ENCODE measurements at regions not wholly inside any gene's neighbourhood (a gene's known extent, or its start where the extent isn't known, plus 50 kb on each side); places are given as distances from the start of the nearest gene placed in this dataset.
"Not testable (repeated sequence)": the region's sequence is repeated elsewhere in the genome, so short reads cannot be mapped to it uniquely, and the experiment has no call there.

DNA sequence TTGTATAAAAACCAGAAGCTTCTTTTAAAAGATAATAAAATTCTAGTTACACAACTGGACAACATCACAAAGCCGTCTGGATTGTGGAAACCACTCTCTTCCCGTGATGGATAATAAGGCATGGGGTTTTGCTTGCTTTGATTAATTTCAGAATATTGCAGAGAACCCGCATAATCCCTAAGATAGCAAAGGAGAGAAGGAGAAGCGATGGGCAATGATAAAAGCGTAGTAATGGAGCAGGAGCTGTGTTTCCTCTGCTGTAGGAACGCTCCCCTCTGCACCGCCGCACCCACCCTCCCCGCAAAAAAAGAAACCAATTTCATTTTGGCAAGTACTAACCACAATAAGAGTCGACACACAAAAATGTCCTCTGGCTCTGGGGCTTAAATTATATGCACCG is 340.9 kb upstream of the PSMD7 start:
- TF ChIP-seq, protein P1, sequence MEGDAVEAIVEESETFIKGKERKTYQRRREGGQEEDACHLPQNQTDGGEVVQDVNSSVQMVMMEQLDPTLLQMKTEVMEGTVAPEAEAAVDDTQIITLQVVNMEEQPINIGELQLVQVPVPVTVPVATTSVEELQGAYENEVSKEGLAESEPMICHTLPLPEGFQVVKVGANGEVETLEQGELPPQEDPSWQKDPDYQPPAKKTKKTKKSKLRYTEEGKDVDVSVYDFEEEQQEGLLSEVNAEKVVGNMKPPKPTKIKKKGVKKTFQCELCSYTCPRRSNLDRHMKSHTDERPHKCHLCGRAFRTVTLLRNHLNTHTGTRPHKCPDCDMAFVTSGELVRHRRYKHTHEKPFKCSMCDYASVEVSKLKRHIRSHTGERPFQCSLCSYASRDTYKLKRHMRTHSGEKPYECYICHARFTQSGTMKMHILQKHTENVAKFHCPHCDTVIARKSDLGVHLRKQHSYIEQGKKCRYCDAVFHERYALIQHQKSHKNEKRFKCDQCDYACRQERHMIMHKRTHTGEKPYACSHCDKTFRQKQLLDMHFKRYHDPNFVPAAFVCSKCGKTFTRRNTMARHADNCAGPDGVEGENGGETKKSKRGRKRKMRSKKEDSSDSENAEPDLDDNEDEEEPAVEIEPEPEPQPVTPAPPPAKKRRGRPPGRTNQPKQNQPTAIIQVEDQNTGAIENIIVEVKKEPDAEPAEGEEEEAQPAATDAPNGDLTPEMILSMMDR (IDR thresholded peaks at IDR 0.05; ENCODE audit: low read depth, low read length) = no peak
- in situ Hi-C loops (cut with HindIII; ENCODE audit: low sequenced_read_pairs) = no loop called here

DNA sequence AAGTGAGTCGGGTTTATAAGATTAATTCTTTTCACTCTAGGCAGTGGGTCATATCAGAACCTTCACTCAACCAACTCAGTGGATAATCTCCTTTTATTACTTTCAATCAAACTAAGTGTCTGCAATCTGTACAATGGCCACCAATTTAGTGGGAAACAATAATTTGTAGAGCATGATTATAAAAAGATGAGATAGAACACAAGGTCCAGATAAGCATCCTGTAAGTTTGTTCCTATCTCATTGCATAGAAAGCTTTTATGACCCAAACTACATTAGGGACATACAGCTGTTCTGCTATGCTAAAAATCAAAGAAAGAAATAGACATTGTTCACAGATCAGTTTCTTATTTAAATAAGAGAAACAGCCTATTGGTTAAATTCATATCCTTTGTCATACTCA is 341.4 kb upstream of the PSMD7 start:
- no peak for DNase-seq (ENCODE audit: low read depth, low spot score)
- TF ChIP-seq, protein P1 (IDR thresholded peaks at IDR 0.05; ENCODE audit: low read depth, low read length) = no peak
- in situ Hi-C loops (cut with HindIII; ENCODE audit: low sequenced_read_pairs) = no loop called here
- no peak overlapping the region for H3K4me3 ChIP-seq (ENCODE audit: low read depth, low read length)

More for the DNA sequence above, 340.9 kb upstream of the PSMD7 start:
- no peak for DNase-seq (ENCODE audit: low read depth, low spot score)
- no peak overlapping the region for H3K4me3 ChIP-seq (ENCODE audit: low read depth, low read length)

DNA sequence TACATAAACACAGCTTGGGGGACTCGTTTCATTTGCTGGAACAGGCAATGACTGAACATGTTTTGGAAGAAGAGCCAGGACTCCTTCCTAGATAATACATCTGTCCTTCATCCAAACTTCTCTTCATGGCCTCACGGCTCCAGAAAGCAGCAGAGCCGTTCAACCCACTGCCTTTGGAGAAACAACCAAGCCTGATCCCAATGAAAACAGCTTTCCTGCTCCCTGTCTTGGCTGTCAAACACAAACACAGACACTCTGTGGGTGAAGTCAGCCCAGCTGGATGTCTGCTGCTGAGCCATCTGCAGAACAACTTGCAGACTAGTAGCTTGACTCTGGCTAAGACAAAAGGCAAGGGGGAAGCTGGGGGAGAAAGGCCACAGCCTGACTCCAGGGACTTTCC is 345.1 kb upstream of the PSMD7 start:
- TF ChIP-seq, protein P1 (IDR thresholded peaks at IDR 0.05; ENCODE audit: low read depth, low read length) = no peak
- DNase-seq (ENCODE audit: low read depth, low spot score) = no peak
- H3K4me3 ChIP-seq (ENCODE audit: low read depth, low read length) = no peak overlapping the region
- in situ Hi-C loops (cut with HindIII; ENCODE audit: low sequenced_read_pairs) = no loop called here

DNA sequence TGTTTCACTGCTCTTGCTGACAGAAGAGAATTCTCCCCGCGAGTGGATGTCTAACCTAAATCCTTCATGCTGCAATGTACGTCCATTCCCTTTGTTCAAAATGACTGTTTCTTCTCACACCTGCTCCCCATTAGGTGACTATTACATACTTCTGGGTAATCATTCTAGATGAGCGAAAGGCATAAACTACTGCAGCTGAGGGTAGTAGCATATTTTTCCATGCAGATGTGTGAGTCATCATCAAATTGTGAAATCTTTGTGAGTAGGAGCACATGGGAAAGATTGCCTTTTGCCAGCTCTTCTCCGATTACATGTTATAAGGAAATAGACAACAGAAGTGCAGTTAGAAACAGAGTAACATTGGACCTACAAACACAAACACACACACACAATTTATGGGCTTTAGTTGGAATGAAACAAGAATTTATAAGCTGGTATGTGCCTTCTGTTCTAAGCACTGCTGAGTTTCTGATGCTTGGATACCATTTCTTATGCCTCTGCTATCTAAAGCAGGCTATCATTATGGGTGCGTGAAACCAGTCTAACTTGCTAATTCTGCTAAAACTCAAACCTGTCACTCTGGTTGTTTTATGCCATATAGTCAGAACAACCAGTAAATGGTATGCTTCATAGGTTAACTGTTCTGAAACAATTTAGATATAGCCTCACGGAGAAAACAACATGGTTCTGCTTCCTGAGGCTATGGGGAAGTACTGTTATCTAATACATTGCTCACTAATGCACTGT is 346.9 kb upstream of the PSMD7 start:
- no peak overlapping the region for H3K4me3 ChIP-seq (ENCODE audit: low read depth, low read length)
- DNase-seq (ENCODE audit: low read depth, low spot score) = peak; percentile 40
- TF ChIP-seq, protein P1 (IDR thresholded peaks at IDR 0.05; ENCODE audit: low read depth, low read length) = no peak
- in situ Hi-C loops (cut with HindIII; ENCODE audit: low sequenced_read_pairs) = no loop called here

DNA sequence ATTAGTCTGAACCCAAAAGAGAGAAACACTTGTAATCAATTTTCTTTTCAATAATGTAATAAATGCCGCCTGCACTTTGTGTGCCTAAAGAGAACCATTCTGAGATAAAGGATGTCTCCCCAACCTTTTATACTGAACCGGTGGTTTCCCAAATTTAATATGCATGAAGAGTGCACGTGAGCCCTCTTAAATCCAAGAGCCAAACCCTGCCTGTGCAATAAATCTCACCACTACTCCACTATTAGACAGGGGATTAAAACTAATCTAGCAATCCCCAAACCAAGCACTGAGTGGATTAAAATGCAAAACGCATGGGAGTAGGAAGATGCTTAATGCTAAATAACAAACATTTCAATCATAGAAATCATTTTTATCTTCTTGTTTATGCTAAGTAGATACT is 351.0 kb upstream of the PSMD7 start:
- TF ChIP-seq, protein P1 (IDR thresholded peaks at IDR 0.05; ENCODE audit: low read depth, low read length) = no peak
- in situ Hi-C loops (cut with HindIII; ENCODE audit: low sequenced_read_pairs) = no loop called here

DNA sequence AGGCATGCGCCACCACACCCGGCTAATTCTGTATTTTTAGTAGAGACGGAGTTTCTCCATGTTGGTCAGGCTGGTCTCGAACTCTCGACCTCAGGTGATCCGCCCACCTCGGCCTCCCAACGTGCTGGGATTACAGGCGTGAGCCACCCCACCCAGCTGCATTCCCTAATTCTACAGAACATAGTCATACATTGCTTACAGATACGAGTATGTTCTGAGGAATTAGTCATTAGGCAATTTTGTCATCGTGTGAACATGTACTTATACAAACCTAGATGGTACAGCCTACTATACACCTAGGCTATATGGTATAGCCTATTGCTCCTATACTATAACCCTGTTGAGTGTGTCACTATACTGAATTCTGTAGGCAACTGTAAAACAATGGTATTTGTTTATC is 353.4 kb upstream of the PSMD7 start:
- H3K4me3 ChIP-seq (ENCODE audit: low read depth, low read length); in situ Hi-C loops (cut with HindIII; ENCODE audit: low sequenced_read_pairs); DNase-seq (ENCODE audit: low read depth, low spot score): not testable (repeated sequence)

More for the DNA sequence above, 351.0 kb upstream of the PSMD7 start:
- DNase-seq (ENCODE audit: low read depth, low spot score) = no peak
- H3K4me3 ChIP-seq (ENCODE audit: low read depth, low read length) = no peak overlapping the region

DNA sequence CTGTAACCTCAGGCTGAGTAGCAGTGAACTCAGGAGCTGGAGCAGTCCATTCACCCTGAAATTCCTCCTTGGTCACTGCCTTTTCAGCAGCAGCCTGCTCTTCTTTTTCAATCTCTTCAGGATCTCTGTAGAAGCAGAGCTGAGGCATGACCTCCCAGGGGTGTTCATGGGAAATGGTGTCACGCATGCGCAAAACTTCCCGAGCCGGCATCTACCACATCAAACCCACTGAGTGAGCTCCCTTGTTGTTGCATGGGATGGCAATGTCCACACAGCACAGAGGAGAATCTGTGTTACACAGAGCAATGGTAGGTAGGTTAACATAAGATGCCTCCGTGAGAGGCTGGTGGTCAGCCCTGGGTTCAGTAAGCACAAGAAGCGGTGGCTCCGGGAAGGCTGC is 355.8 kb upstream of the PSMD7 start:
- H3K4me3 ChIP-seq (ENCODE audit: low read depth, low read length); in situ Hi-C loops (cut with HindIII; ENCODE audit: low sequenced_read_pairs); DNase-seq (ENCODE audit: low read depth, low spot score): not testable (repeated sequence)

DNA sequence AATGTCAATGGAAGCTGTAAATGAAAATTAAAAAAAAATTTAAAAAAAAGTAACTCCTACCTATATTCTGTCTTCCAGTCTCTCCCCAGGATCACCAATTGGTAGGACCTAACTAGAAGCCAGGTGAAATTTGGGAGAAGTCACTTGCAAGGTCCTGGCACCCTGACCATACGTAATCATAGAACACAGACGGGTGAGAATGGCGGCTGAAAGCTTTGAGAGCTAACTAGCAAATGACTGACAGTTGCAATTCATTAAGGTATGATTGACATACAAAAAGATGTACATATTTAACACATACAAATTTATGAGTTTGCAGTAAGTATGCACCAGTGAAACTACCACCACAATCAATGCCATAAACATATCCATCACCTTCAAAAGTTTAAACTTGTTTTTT is 372.7 kb upstream of the PSMD7 start:
- in situ Hi-C loops (cut with HindIII; ENCODE audit: low sequenced_read_pairs) = no loop called here
- H3K4me3 ChIP-seq (ENCODE audit: low read depth, low read length) = no peak overlapping the region
- no peak for DNase-seq (ENCODE audit: low read depth, low spot score)
- TF ChIP-seq, protein P1 (IDR thresholded peaks at IDR 0.05; ENCODE audit: low read depth, low read length) = no peak
